ENCODE measurements at regions not wholly inside any gene's neighbourhood (a gene's known extent, or its start where the extent isn't known, plus 50 kb on each side); places are given as distances from the start of the nearest gene placed in this dataset.

DNA sequence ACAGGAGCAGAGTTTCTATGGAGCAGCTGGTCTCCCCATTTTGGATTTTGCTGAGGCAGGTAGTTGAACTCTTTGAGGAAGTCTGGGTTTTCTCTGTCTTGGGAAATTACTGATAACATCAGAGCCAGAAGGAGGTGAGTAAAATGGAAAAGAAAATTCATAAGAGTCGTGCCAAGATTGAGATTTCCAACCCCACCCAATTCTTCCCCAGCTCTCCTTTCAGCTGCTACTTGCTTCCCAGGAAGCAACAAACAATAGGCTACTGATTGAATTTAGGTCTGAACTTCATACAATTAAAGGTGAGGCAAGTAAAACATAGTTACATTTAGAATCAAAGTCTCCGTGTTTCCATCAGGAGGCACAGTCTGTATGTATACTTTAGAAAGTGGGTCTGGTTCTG is 54.6 kb upstream of the EOLA2 start:
- no peak for DNase-seq

DNA sequence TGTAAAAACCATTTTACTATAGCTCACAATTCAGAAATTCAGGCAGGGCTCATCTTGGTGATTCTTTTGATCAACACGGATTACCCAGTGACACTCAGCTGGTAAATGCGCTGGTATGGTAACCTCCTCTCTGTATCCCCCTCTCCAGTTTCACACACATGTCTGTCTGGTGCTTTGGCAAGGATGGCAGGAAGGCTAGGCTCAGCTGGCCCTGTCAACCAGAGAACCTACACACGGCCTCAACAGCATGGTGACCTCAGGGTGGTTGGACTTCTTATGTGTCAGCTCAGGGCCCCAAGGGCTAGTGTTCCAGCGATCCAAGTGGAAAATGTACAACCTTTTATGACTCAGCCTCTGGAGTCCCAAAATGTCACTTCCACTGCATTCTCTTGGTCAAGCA is 55.7 kb upstream of the EOLA2 start:
- no peak for DNase-seq

DNA sequence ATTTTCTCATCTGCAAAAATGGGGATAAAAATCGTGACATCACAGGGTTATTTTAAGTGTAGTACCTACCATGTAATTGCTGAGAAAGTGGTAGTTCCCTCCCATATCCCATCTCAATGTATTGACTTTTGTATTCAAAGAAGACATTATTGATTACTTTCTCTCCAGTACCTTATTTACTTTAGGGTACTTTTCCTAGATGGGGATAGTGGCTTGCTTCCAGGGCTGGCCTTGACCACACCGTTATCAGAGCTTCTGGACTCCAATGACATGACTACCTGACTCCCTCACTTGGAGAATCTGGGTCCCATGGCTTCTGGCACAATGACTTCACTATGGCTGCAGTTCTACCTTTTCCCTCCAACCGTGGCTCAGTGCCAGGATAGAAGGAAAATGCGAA is 58.2 kb upstream of the EOLA2 start:
- DNase-seq: no peak

DNA sequence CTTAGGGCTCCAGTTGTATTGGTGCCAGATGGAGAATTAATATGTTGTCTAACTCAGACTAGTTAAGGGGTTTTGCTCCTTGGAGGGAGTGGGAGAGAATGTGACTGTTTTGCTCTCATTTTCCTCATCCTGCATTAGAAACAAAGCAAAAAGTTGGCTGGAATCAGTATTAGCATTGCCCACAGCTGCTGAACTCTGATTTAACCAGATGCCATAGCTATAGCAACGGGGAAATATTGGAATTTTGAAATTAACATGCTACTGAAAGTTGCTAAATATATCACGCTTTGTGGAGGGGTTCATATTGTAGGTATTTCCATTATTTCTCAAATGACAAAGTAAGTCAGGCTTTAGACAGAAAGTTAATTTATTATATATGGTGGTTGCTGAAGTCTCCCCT is 66.7 kb upstream of the EOLA2 start:
- DNase-seq: no peak

DNA sequence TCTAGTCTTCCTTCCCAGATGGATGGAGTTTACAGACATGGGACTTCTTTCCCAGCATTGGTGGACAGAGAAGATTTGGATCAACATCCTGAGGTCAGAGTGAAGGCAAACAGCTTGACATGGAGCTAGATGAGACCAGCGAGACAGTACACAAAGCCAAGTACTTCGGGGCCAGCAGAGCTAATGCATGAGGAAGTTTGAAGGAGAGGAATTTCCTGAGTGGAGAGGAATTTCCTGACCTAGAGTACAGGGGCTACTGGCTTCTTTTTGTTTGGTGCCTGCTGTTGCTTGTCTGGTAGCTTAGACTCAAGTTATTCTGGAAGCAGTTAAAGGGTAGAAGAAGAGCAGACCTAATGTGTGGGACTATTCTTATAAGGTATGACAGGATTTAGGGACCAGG is 69.1 kb upstream of the EOLA2 start:
- no peak for DNase-seq

DNA sequence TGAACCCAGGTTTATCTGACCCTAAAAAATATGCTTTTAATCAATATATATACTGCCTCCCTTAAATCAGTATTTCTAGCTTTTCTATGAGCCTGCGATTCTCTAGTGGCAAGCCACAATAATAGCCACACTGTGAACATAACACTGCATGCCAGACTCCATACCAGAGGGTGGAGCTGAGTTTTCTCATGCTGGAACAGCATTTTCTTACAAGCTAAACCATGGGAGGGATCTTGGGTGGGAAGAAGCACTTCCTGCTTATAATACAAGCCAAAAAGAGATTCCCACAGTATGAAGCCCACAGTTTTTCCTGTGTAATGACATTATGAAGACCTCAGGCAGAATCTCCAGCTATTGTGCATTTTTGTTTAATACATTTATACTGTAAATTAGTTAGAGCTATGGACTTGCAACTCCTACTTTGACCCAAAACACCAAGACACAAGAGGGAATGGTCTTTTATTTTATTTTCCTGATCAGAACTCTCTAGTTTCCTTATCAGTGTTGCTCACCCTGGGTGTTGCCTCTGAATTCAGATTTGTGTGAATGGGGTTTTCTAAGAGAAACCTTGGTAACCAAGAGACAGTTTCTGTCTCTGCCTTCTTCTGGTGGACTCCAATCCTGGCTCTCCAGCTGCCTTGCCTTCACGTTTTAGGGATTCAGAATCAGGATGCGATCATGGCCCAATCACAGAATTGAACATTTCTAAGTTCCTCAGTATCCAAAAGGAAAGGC is 74.5 kb upstream of the EOLA2 start:
- no peak for DNase-seq

DNA sequence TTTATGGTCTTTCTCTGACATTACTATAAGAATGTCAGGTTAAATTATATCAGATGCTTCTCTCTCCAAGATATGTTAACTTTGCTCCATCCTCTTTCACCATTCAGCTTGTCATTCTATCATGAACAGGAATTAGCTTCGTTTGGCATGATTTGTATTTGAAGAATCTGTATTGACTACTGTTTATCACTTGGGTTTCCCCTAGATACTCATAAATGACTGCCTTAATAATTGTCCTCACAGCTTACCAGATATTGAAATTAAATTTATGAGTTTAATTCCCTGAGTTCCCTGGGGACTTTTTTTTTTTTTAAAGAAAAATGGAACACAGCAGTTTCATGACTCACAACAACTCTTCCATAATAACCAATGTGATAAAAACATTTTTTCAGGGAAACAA is 76.2 kb upstream of the EOLA2 start:
- no peak for DNase-seq

DNA sequence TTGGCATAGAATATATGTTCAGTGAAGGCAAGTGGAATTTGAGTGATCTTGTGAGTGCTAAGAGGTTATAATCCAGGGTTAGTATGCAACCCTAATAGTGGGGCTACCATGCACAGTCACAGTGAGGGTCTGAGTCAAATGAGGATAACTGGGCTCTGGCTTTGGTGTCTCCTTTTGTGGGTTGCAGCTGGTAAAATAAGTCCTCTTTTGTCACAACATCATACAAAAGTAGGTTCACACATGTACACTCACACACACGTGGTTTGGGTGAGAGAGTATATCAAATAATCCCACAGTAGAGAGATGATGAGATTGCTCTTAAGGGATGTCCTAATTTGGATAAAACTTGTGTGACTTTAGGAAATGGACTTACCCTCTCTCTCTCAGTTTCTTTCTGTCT is 79.6 kb upstream of the EOLA2 start:
- DNase-seq: no peak

DNA sequence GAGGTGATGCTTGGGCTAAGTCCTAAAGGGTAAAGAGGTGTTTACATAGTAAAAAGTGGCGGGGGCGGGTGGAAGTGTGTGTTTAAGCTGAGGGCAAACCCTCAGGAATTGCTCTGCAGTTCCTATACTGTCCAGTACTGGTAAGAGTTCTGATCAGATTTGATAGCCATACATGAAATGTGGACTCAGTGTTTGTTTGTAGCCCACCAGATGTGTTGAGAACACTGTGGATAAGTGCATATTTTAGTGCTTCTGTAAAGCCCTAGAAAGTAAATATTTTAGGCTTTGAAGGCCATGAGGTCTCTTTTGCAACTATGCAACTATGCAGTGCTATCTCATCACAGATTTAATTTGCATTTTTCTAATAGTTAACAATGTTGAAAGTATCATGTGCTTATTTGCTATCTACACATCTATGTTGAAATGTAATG is 80.7 kb upstream of the EOLA2 start:
- no peak for DNase-seq

DNA sequence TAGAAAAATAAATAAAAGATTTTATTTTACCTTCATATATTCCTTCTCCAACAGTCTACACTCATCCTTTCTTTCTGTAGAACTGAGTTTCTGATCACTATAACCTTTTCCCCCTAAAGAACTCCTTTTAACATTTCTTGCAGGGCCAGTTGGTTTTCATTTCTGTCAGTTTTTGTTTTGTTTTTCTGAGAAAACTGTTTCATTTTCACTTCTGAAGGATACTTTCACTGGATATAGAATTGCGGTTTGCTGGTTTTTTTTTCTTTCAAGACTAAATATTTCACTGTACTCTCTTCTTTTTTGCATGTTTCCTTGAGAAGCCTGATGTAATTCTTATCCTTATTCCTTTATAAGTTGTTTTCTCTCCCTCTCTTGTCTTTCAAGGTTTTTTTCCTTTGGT is 90.4 kb upstream of the EOLA2 start:
- DNase-seq: no peak

DNA sequence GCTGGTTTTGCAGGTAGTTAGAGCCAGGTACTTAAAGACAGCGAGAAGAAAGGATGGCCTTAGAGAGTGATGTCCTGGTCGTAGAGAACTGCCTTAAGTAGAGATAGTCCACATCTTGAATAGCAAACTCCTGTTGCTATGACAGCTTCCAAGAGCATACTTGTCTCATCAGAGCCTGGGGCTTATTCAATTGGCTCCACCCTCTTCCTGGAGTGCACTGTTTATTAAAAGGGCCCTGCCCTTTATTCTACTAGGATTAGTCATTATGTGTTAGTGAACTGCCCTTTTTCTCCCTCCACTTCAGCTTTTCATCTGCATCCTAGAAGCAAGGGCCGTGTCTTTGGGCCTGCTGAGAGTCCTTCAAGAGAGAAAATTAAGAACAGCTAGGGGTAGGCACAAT is 94.5 kb upstream of the EOLA2 start:
- no peak for DNase-seq

DNA sequence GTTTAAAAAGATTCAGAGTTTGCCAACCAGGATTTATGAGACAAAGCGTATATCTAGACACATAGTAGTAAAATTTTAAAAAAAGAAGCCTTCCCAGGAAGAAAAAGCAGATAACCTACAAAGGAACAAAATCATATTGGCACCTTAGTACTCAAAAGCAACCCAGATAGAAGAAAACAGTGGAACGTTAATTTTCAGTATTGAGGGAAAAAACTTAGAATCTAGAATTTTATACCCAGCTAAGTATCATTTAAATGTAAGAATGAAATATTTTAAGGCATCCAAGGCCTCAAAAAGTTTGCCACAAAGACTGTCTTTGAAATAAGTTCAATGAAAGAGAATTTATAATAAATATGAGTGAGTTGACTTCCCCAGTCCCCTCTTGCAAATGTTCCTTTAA is 96.5 kb upstream of the EOLA2 start:
- no peak for DNase-seq

DNA sequence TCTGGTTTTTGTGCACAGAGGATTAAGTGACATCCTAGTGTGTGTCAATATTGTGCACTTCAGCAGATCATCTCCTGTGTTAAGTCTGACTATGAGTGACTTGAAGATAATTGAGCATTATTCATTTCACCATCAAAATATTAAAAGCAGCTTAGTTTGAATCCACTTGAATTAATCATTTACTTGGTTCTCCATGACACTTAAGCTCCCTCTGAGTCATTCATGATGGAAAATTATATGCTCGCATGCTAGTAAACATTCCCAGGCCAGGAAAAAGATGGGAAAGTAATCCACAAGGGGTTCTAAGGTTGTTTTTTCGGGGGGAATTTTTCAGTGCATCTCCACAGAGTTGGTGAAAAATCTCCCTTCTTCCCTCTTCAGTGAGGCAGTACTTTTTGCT is 97.2 kb upstream of the EOLA2 start:
- DNase-seq: no peak

DNA sequence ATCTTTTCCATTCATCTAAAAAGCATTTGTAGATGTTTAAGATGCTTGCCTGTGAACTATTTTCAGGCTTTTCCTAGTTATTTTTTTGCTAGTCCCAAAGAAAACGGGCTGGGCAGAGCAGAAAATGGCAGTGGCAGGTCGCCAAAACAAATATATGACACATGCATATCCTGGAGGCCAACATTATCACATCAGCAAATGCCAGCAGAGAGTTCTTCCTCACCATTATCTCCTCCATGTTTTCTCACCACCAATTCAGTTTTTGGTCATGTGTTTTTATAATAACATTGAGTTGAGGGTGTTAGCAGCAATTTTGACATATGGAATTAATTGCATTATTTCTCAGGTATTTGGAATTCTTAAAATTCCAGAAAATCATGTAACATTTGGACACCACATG is 97.9 kb upstream of the EOLA2 start:
- DNase-seq: no peak

DNA sequence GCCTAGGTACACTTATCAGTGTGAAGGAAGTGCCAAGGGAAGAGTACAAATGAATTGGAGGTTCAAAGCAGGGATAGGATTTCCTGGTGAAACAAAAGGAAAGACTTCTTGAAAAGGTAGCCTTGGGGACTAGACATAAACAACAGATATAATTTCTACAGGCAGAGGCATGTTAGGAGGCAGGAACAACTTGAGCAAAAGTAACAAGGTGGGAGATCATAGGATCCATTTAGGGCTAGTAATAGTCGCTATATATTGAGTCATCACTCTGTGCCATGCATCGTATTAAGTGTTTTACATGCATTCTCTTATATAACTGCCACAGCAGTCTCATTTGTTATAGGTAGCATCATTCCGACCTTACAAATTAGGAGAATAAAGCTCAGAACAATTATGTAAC is 98.3 kb upstream of the EOLA2 start:
- no peak for DNase-seq

DNA sequence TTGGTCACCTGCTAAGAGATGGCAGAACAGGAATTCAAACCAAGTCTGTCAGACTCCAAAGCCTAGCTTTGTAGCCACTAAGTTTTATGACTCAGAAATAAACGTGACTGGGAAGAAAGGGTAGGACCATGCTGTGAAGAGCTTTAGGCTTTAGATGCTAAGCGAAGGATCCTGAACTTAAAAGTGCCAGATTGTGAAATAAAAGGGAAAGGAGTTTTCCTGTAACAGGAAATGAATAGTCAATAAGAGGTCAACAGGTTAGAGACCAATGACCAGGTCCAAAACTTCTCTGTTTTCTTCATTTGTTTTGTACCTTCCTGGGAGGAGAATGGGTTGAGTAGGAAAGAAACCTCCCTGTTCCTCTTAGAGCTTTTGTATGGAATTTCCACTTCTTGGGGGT is 98.8 kb upstream of the EOLA2 start:
- no peak for DNase-seq

DNA sequence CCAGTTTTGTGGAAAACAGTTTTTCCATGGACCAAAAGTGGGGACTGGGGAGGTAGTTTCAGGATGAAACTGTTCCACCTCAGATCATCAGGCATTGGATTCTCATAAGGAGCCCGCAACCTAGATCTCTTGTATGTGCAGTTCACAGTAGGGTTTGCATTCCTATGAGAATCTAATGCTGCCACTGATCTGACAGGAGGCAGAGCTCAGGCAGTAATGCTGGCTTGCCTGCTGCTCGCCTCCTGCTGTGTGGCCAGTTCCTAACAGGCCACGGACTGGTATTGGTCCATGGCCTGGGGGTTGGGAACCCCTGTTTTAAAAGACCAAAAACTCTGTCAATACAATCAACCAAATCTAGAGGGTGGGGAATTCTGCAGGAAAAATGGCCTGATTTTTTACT is 100.0 kb upstream of the EOLA2 start:
- no peak for DNase-seq

DNA sequence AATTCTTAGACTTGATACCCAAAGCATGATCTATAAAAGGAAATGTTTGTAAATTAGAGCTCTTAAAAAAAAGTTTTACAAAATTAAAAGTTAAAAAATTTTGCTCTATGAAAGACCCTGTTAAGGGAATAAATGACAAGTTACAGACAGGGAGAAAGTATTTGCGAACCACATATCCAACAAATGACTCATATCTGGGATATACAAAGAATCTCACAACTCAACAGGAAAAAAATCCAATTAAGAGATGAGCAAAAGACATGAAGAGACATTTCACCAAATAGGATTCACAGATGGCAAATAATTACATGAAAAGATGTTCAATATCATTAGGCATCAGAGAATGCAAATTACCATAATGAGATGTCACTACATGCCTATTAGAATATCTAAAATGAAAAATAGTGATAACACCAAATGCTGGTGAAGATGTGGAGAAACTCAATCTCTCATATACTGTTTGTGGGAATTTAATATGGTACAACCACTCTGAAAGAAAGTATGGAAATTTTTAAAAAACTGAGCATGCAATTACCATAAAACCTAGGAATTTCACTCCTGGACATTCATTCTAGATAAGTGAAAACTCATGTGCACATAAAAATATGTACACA is 100.8 kb upstream of the EOLA2 start:
- no peak for DNase-seq

DNA sequence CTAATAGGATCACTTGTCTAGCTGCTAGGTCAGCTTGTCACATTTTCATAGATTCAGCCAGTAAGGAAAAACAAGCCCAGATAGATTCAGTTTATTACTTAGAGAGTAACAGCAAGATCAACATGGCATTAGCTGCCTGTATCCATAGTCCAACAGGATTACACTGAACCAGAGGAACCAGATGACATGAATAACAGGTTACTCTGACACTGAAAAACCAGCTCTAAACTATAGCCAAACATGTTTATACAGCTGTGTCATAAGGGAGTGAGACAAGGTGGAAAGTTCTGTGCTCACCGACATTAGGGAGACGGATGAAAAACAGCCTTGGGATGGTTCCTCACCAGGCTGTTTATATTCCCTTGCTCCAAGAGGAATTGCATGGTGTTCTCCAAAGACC is 102.9 kb upstream of the EOLA2 start:
- DNase-seq: no peak

DNA sequence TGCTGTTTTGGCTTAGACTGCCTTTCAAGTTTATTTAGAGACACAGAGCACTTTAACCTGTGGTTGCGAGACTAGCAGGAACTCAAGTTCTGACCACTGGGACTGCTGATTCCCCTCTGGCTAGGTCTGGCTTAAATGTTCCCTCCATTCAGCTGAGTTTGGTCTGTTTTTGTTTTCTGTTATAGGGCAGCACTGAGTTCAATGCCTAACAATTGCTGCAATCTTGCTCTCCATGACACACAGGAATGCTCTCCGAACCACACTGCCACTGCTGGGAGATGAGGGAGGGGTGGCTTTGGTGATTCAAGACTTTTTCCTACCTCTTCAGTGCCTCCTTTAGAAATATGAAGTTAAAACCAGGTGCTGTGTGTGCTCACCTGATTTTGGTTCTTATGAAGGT is 106.3 kb upstream of the EOLA2 start:
- DNase-seq: no peak

DNA sequence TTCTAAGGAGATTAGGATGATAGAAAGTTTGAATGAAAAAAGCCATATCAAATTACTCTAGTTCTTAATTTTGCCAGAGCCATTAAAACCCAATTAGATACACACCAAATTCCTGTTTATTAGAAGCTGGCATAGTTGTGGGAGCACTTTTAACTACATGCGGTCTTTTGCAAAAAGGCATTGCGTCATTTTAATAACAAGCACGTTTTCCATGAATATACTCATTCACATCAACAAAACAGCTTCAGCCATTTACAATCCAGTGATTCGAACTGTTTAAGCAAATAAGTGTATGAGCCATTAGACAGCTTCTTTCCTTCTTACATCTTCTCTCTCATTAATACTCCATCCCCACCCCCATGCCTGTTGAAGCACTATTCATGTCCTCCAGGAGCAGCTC is 109.5 kb upstream of the EOLA2 start:
- DNase-seq: no peak

DNA sequence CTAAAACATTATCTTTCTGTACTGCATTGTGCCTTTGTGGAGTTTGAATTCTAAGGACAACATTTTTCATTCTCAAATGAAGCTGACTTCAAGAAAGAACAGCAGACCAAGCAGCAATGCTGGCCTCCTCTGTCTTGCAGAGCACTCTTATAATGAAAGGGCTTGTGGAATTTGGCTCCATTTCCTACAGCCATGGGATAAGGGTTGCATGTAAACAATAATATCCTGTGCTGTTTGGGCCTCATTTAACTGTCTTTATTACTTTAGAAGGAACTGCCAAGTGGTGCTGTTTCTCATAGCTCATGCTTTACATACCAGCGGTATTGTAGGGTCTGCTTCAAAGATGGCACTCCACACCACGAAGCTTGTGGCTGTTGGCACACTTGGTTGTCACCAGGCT is 111.4 kb upstream of the EOLA2 start:
- DNase-seq: no peak

DNA sequence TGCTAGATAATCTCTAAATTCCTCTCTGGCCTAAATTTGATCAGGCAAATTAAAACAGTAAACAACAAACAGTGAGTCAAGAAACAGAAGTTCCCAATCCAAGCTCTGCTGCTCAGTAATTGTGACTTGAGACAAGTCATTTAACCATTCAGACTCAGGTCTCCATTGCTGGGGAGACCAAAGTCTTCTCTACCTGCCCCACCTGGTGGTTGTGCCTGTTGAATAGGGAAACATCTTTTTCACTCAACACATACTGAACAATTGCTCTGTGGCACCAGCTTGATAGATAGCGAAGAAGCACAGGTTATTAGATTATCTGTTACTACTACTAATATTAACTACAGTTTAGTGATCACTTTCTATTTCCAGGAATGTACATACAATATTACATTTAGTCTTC is 112.1 kb upstream of the EOLA2 start:
- DNase-seq: no peak

DNA sequence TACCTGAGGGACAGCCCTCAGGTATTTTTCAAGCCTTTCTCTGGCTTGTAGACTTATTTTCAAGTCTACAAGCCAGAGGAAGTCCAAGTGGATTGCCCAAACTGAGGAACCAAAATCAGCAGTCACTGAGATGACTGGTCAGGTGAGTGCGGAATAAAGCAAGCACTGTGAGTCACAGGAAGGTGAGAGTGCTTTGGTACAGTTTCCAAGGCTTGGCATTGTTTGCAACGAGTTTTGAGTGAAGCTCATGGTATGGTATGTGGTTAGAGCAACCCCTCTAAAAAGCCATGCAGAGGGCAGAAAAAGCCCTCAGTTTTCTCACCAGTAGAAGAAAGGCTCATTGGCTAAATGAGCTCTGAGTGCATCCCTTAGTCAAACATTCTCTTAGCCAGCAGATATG is 112.8 kb upstream of the EOLA2 start:
- DNase-seq: no peak

DNA sequence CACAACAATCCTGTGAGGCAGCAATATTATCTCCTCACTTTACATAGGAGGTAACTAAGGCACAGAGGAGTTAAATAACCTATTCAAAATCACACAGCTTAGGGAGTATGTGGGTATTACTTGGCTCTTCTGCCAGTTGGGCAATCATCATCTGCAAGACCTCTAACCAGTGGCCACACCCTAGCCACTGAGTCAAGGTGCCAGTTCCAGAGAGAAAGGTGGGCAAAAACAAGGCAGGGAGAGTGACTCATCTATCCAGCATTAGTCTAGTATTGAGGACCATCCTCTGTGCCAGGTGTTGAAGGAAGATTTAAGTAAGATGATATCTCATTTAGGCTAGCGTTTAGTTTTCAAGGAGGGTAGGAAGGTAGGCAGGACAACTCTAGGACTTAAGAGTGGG is 113.9 kb upstream of the EOLA2 start:
- no peak for DNase-seq
